H9 (cell line): ENCODE measurements at regions not wholly inside any gene's neighbourhood (a gene's known extent, or its start where the extent isn't known, plus 50 kb on each side); places are given as distances from the start of the nearest gene placed in this dataset.

Experiments
- DNase-seq: peaks from one replicate; pipeline ENCODE4 v3.0.0-alpha.2; 2017
- H2AFZ ChIP-seq: one replicate; pipeline ENCODE4 v1.6.1; 2013; ENCODE audit warnings: mild to moderate bottlenecking, low read length, control low read depth, moderate library complexity
- H2AK5ac ChIP-seq: 2 replicates; pipeline ENCODE4 v1.6.1; 2013; ENCODE audit warnings: low read length, control low read depth, mixed read lengths; ENCODE audit not compliant: insufficient read length
- H2BK120ac ChIP-seq: one replicate; pipeline ENCODE4 v1.6.1; 2013; ENCODE audit warnings: low read depth, mild to moderate bottlenecking, low read length, control low read depth, inconsistent platforms; ENCODE audit not compliant: poor library complexity, severe bottlenecking
- H2BK12ac ChIP-seq: 2 replicates; pipeline ENCODE4 v1.6.1; 2013; ENCODE audit warnings: low read length, control low read depth, mixed read lengths, low read depth; ENCODE audit not compliant: insufficient read length
- H2BK15ac ChIP-seq: 2 replicates; pipeline ENCODE4 v1.6.1; 2013; ENCODE audit warnings: low read depth, low read length, control low read depth
- H2BK20ac ChIP-seq: one replicate; pipeline ENCODE4 v1.6.1; 2013; ENCODE audit warnings: low read depth, mild to moderate bottlenecking, low read length, control low read depth, inconsistent platforms; ENCODE audit not compliant: poor library complexity, severe bottlenecking
- H2BK5ac ChIP-seq: 2 replicates; pipeline ENCODE4 v1.6.1; 2013; ENCODE audit warnings: low read length, control low read depth, mixed read lengths; ENCODE audit not compliant: insufficient read length
- H3K14ac ChIP-seq: 2 replicates; pipeline ENCODE4 v1.6.1; 2013; ENCODE audit warnings: low read length, control low read depth; ENCODE audit not compliant: insufficient read depth
- H3K18ac ChIP-seq: 2 replicates; pipeline ENCODE4 v1.6.1; 2013; ENCODE audit warnings: low read depth, mild to moderate bottlenecking, mixed read lengths, low read length, control low read depth; ENCODE audit not compliant: insufficient read length
- H3K23ac ChIP-seq: 2 replicates; pipeline ENCODE4 v1.6.1; 2013; ENCODE audit warnings: low read length, control low read depth, mixed read lengths, low read depth; ENCODE audit not compliant: insufficient read length
- H3K23me2 ChIP-seq: 2 replicates; pipeline ENCODE4 v1.6.1; 2013; ENCODE audit warnings: low read depth, mild to moderate bottlenecking, mixed read lengths, low read length, control low read depth; ENCODE audit not compliant: insufficient read length, poor library complexity, severe bottlenecking
- H3K27ac ChIP-seq: 2 replicates; pipeline ENCODE4 v1.5.1; 2013; ENCODE audit warnings: low read length, control low read depth, mixed read lengths, low read depth; ENCODE audit not compliant: insufficient read length
- H3K27me3 ChIP-seq: 2 replicates; pipeline ENCODE4 v1.6.1; 2013; ENCODE audit warnings: low read length, control low read depth, inconsistent platforms; ENCODE audit not compliant: insufficient read depth
- H3K4ac ChIP-seq: 2 replicates; pipeline ENCODE4 v1.6.1; 2013; ENCODE audit warnings: low read depth, mild to moderate bottlenecking, control low read depth, inconsistent platforms, low read length, moderate library complexity
- H3K4me1 ChIP-seq: 2 replicates; pipeline ENCODE4 v1.6.1; 2013; ENCODE audit warnings: low read length, control low read depth, inconsistent platforms; ENCODE audit not compliant: insufficient read depth
- H3K4me2 ChIP-seq: 2 replicates; pipeline ENCODE4 v1.6.1; 2013; ENCODE audit warnings: low read length, control low read depth, mixed read lengths; ENCODE audit not compliant: insufficient read length, insufficient read depth
- H3K56ac ChIP-seq: 2 replicates; pipeline ENCODE4 v1.6.1; 2013; ENCODE audit warnings: low read depth, mild to moderate bottlenecking, mixed read lengths, low read length, control low read depth; ENCODE audit not compliant: insufficient read length
- H3K79me1 ChIP-seq: 2 replicates; pipeline ENCODE4 v1.6.1; 2013; ENCODE audit warnings: low read depth, mild to moderate bottlenecking, moderate library complexity, low read length, control low read depth, inconsistent platforms; ENCODE audit not compliant: insufficient read depth, poor library complexity, severe bottlenecking
- H3K79me2 ChIP-seq: 2 replicates; pipeline ENCODE4 v1.6.1; 2013; ENCODE audit warnings: low read length, control low read depth, inconsistent platforms; ENCODE audit not compliant: insufficient read depth
- H3K9ac ChIP-seq: 2 replicates; pipeline ENCODE4 v1.6.1; 2013; ENCODE audit warnings: low read length, control low read depth, mixed read lengths; ENCODE audit not compliant: insufficient read length; ENCODE audit errors: extremely low read depth
- H3K9me3 ChIP-seq: one replicate; pipeline ENCODE4 v1.6.1; 2013; ENCODE audit warnings: low read depth, low read length, inconsistent platforms; ENCODE audit not compliant: control insufficient read depth
- H3T11ph ChIP-seq: one replicate; pipeline ENCODE4 v1.6.1; 2013; ENCODE audit warnings: mild to moderate bottlenecking, low read length, control low read depth, inconsistent platforms
- H4K20me1 ChIP-seq: one replicate; pipeline ENCODE4 v1.6.1; 2013; ENCODE audit not compliant: control insufficient read depth, insufficient read length, insufficient read depth
- H4K5ac ChIP-seq: 2 replicates; pipeline ENCODE4 v1.6.1; 2013; ENCODE audit warnings: low read depth, mild to moderate bottlenecking, mixed read lengths, low read length, control low read depth; ENCODE audit not compliant: insufficient read length
- H4K8ac ChIP-seq: replicated peaks from 2 replicates; pipeline ENCODE4 v1.6.1; 2013; ENCODE audit warnings: low read length, control low read depth, mixed read lengths, low read depth; ENCODE audit not compliant: insufficient read length
- H4K91ac ChIP-seq: 2 replicates; pipeline ENCODE4 v1.6.1; 2013; ENCODE audit warnings: low read depth, mild to moderate bottlenecking, moderate library complexity, mixed read lengths, low read length, control low read depth; ENCODE audit not compliant: insufficient read length
- H3K27ac Mint-ChIP-seq, 3 experiments: 2 replicates in 2 of 3; 3 replicates in 1 of 3; pipeline ENCODE4 v1.8.0; 2020 to 2021; ENCODE audit warnings: mixed read lengths in 3 of 3, mild to moderate bottlenecking in 1 of 3, moderate library complexity in 1 of 3
- H3K27me3 Mint-ChIP-seq: 2 replicates; pipeline ENCODE4 v1.8.0; 2021; ENCODE audit warnings: low read depth, mild to moderate bottlenecking, moderate library complexity, mixed read lengths
- H3K36me3 Mint-ChIP-seq, 3 experiments: 2 replicates in 2 of 3; 3 replicates in 1 of 3; pipeline ENCODE4 v1.8.0; 2020 to 2021; ENCODE audit warnings: low read depth in 3 of 3, mixed read lengths in 3 of 3; ENCODE audit not compliant: insufficient read depth in 1 of 3
- H3K4me1 Mint-ChIP-seq, 2 experiments: 2 replicates each; pipeline ENCODE4 v1.8.0; 2020; ENCODE audit warnings: mixed read lengths in 2 of 2
- H3K4me3 Mint-ChIP-seq, 2 experiments: 2 replicates in 1 of 2; 3 replicates in 1 of 2; pipeline ENCODE4 v1.8.0; 2020 to 2021; ENCODE audit warnings: mild to moderate bottlenecking in 2 of 2, mixed read lengths in 2 of 2, moderate library complexity in 1 of 2
- H3K9me3 Mint-ChIP-seq, 2 experiments: 2 replicates in 1 of 2; 3 replicates in 1 of 2; pipeline ENCODE4 v1.8.0; 2020; ENCODE audit warnings: mild to moderate bottlenecking in 2 of 2, mixed read lengths in 2 of 2, moderate library complexity in 1 of 2
- WGBS: extraction: QIAGEN DNeasy Blood & Tissue Kit; methylation state at CpG from one replicate; pipeline ENCODE4 v1.1.7; 2013; ENCODE audit warnings: missing lambda C conversion rate, low lambda C conversion rate, mixed read lengths; ENCODE audit not compliant: insufficient read length; ENCODE audit errors: extremely low coverage; 5-methylcytosine and 5-hydroxymethylcytosine counted together
- TF ChIP-seq, protein P1 (sequence below): fragments of 200-600 bp; sonication (generic); conservative IDR thresholded peaks from 3 replicates; pipeline ENCODE4 v1.8.0; 2021; ENCODE audit warnings: antibody characterized with exemption, mild to moderate bottlenecking

DNA sequence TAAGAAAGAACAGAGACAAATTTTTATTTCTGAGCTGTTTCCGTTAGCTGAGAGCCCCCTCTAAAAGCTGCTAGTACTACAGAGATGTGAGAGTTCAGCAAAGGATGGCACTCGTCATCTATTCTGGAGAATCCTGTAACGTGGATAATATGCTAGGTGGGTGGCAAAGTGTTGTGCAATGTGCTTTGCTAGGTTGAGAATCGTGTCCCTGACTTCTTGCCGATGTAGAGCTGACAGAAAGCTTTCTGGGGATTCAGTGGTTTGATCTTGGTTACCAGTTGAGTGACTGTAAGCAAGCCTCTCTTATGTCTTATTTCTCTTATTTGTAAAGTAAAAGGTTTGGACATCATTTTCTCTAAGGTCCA lies 298.3 kb upstream of the ACTBL2 start:
- no peak for DNase-seq
- WGBS = no CpG with 5 or more reads among the region's 5 CpGs
- H3K4me2 ChIP-seq = no peak overlapping the region
- H4K8ac ChIP-seq = no peak overlapping the region
- no peak overlapping the region for H3K56ac ChIP-seq
- TF ChIP-seq, protein P1, sequence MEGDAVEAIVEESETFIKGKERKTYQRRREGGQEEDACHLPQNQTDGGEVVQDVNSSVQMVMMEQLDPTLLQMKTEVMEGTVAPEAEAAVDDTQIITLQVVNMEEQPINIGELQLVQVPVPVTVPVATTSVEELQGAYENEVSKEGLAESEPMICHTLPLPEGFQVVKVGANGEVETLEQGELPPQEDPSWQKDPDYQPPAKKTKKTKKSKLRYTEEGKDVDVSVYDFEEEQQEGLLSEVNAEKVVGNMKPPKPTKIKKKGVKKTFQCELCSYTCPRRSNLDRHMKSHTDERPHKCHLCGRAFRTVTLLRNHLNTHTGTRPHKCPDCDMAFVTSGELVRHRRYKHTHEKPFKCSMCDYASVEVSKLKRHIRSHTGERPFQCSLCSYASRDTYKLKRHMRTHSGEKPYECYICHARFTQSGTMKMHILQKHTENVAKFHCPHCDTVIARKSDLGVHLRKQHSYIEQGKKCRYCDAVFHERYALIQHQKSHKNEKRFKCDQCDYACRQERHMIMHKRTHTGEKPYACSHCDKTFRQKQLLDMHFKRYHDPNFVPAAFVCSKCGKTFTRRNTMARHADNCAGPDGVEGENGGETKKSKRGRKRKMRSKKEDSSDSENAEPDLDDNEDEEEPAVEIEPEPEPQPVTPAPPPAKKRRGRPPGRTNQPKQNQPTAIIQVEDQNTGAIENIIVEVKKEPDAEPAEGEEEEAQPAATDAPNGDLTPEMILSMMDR = no peak
- Mint-ChIP-seq H3K36me3 (no peaks in the 10 kb centered on the region), H3K9me3 (no peaks in the 10 kb centered on the region), H3K4me1 (0 out of 4 replicates have a peak, but pooled peaks cover 0 to 3% of the 10 kb centered on the region in 2 experiments), H3K27ac (no peak overlapping the region), H3K27me3 (no peaks in the 10 kb centered on the region), H3K4me3 (no peak overlapping the region)
- no peak overlapping the region for H3K27ac ChIP-seq
- H4K5ac ChIP-seq = no peak overlapping the region
- no peak overlapping the region for H4K91ac ChIP-seq
- no peak overlapping the region for H2AFZ ChIP-seq
- no peak overlapping the region for H3K4ac ChIP-seq
- H2BK15ac ChIP-seq = no peak overlapping the region
- no peak overlapping the region for H3K18ac ChIP-seq
- H3T11ph ChIP-seq = no peak overlapping the region
- H4K20me1 ChIP-seq = no peaks in the 10 kb centered on the region
- no peak overlapping the region for H3K23ac ChIP-seq
- H3K9ac ChIP-seq = no peak overlapping the region
- H3K9me3 ChIP-seq = no peaks in the 10 kb centered on the region
- H2BK5ac ChIP-seq = no peak overlapping the region
- H2BK20ac ChIP-seq = no peak overlapping the region
- no peak overlapping the region for H3K14ac ChIP-seq
- no peak overlapping the region for H2AK5ac ChIP-seq
- no peaks in the 10 kb centered on the region for H3K27me3 ChIP-seq
- no peaks in the 10 kb centered on the region for H3K23me2 ChIP-seq
- H2BK120ac ChIP-seq = no peak overlapping the region
- H2BK12ac ChIP-seq = no peak overlapping the region
- no peaks in the 10 kb centered on the region for H3K79me2 ChIP-seq
- H3K4me1 ChIP-seq = no peaks in the 10 kb centered on the region
- H3K79me1 ChIP-seq = no peaks in the 10 kb centered on the region
